Loucy (cell line): ENCODE measurements at regions not wholly inside any gene's neighbourhood (a gene's known extent, or its start where the extent isn't known, plus 50 kb on each side); places are given as distances from the start of the nearest gene placed in this dataset.

Experiments used
- H2AFZ ChIP-seq: fragments of 200-600 bp; sonication (generic); 2 replicates; pipeline ENCODE4 v1.6.0; 2016; ENCODE audit warnings: antibody characterized with exemption, mild to moderate bottlenecking, low read length, moderate library complexity
- H3F3A ChIP-seq: fragments of 200-600 bp; 2 replicates; pipeline ENCODE4 v1.6.0; 2016; ENCODE audit warnings: antibody characterized with exemption, low read depth, mild to moderate bottlenecking
- H3K27me3 ChIP-seq: fragments of 200-600 bp; sonication (generic); 2 replicates; pipeline ENCODE4 v1.6.1; 2014; ENCODE audit warnings: low read length, mild to moderate bottlenecking; ENCODE audit not compliant: insufficient read depth, poor library complexity, severe bottlenecking
- H3K36me3 ChIP-seq: fragments of 200-600 bp; sonication (generic); 2 replicates; pipeline ENCODE4 v1.6.1; 2016; ENCODE audit warnings: low read length; ENCODE audit not compliant: insufficient read depth
- H3K4me1 ChIP-seq: fragments of 200-600 bp; sonication (generic); 2 replicates; pipeline ENCODE4 v1.5.1; 2014; ENCODE audit warnings: low read length, mild to moderate bottlenecking; ENCODE audit not compliant: insufficient read depth, poor library complexity, severe bottlenecking
- H3K4me2 ChIP-seq: fragments of 200-600 bp; sonication (generic); 2 replicates; pipeline ENCODE4 v1.6.0; 2014; ENCODE audit warnings: antibody characterized with exemption, low read length, low read depth, mild to moderate bottlenecking; ENCODE audit not compliant: poor library complexity, severe bottlenecking
- H3K4me3 ChIP-seq: fragments of 200-600 bp; sonication (generic); 2 replicates; pipeline ENCODE4 v1.5.1; 2014; ENCODE audit warnings: low read length, mild to moderate bottlenecking, mixed read lengths; ENCODE audit not compliant: poor library complexity, severe bottlenecking
- H3K79me2 ChIP-seq: fragments of 200-600 bp; sonication (generic); 2 replicates; pipeline ENCODE4 v1.6.1; 2014; ENCODE audit warnings: low read length; ENCODE audit not compliant: insufficient read depth
- H3K9ac ChIP-seq: fragments of 200-600 bp; sonication (generic); 2 replicates; pipeline ENCODE4 v1.6.0; 2014; ENCODE audit warnings: mild to moderate bottlenecking, low read depth, low read length, moderate library complexity; ENCODE audit not compliant: poor library complexity, severe bottlenecking
- H3K9me2 ChIP-seq: fragments of 200-600 bp; sonication (generic); replicated peaks from 2 replicates; pipeline ENCODE4 v1.6.1; 2016; ENCODE audit warnings: low read depth, low read length, mixed read lengths
- H3K9me3 ChIP-seq: fragments of 200-600 bp; sonication (generic); 2 replicates; pipeline ENCODE4 v1.6.1; 2014; ENCODE audit warnings: mild to moderate bottlenecking, antibody characterized with exemption, low read length, low read depth; ENCODE audit not compliant: insufficient read depth
- H4K20me1 ChIP-seq: fragments of 200-600 bp; sonication (generic); 2 replicates; pipeline ENCODE4 v1.6.0; 2014; ENCODE audit warnings: antibody characterized with exemption, low read length, mild to moderate bottlenecking; ENCODE audit not compliant: insufficient read depth, poor library complexity, severe bottlenecking
- CTCF ChIP-seq: fragments of 200-600 bp; sonication (generic); conservative IDR thresholded peaks from 2 replicates; pipeline ENCODE4 v1.5.1; 2014; ENCODE audit warnings: mild to moderate bottlenecking, antibody characterized with exemption, low read length
- EZH2phosphoT487 ChIP-seq: fragments of 200-600 bp; IDR thresholded peaks from 2 replicates; pipeline ENCODE4 v1.6.1; 2018; ENCODE audit warnings: antibody characterized with exemption, mild to moderate bottlenecking, moderate library complexity, borderline replicate concordance

- Histone ChIP-seq H3F3A (no peaks in the 10 kb centered on the region), H3K4me1 (no peaks in the 10 kb centered on the region), H3K9ac (no peak overlapping the region), H3K4me3 (no peak overlapping the region), H3K9me2 (no peaks in the 10 kb centered on the region), H3K9me3 (no peaks in the 10 kb centered on the region; the same call in 1 of the 2 replicates), H3K36me3 (no peaks in the 10 kb centered on the region), H3K27me3 (no peaks in the 10 kb centered on the region), H3K79me2 (no peaks in the 10 kb centered on the region), H3K4me2 (no peak overlapping the region), H2AFZ (no peak overlapping the region), H4K20me1 (no peaks in the 10 kb centered on the region)
- no peak for TF ChIP-seq EZH2phosphoT487
- TF ChIP-seq CTCF: no peak
Observed at GRCh38 chr16:86359571-86359970, 150.8 kb upstream of the FOXF1 start.

GRCh38 chr16:86362155-86362849 is 148.0 kb upstream of the FOXF1 start:
- Histone ChIP-seq H3K36me3 (no peaks in the 10 kb centered on the region), H3K79me2 (no peaks in the 10 kb centered on the region), H3K4me1 (no peaks in the 10 kb centered on the region), H3K4me2 (no peak overlapping the region), H3K9ac (no peak overlapping the region), H3K27me3 (no peaks in the 10 kb centered on the region), H3K4me3 (no peak overlapping the region), H2AFZ (no peak overlapping the region), H4K20me1 (no peaks in the 10 kb centered on the region), H3K9me2 (no peaks in the 10 kb centered on the region), H3K9me3 (no peaks in the 10 kb centered on the region), H3F3A (no peaks in the 10 kb centered on the region)
- TF ChIP-seq EZH2phosphoT487 (no peak), CTCF (no peak)

GRCh38 chr16:86363057-86363490 is 147.3 kb upstream of the FOXF1 start:
- H3K4me2 ChIP-seq: no peak overlapping the region
- no peaks in the 10 kb centered on the region for H3K4me1 ChIP-seq
- H3K9ac ChIP-seq: no peak overlapping the region
- no peaks in the 10 kb centered on the region for H4K20me1 ChIP-seq
- TF ChIP-seq CTCF (no peak), EZH2phosphoT487 (no peak)
- no peaks in the 10 kb centered on the region for H3K27me3 ChIP-seq
- H3K36me3 ChIP-seq: no peaks in the 10 kb centered on the region
- no peak overlapping the region for H3K4me3 ChIP-seq
- no peaks in the 10 kb centered on the region for H3K9me3 ChIP-seq
- H2AFZ ChIP-seq: no peak overlapping the region
- H3K9me2 ChIP-seq: no peaks in the 10 kb centered on the region
- H3F3A ChIP-seq: no peaks in the 10 kb centered on the region
- H3K79me2 ChIP-seq: no peaks in the 10 kb centered on the region
